ENCODE measurements at regions not wholly inside any gene's neighbourhood (a gene's known extent, or its start where the extent isn't known, plus 50 kb on each side); places are given as distances from the start of the nearest gene placed in this dataset.

DNA sequence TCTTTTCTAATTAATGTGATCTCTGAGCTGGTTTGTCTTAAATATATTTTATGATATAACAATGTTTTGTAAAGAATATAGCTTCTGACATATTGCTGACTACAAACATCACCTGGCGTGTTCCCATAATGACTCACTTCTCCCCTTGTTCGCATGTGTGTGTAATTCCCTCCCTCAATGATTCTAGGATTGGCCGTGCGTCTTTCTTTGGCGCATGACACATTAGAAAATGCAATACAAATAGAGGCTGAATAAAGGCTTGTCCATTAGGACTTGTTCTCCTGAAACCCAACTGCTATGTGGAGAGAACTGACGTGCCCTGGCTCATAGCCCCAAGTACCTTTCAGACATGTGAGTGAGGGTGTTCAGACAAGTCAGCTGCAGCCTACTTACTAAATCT is 159.7 kb upstream of the CDH20 start:
- Histone ChIP-seq H3K9me3 (ENCODE audit: control insufficient read depth, low read length) (peaks cover 6% of the 10 kb centered on the region), H3K27ac (ENCODE audit: low read depth, low read length, severe bottlenecking) (no peak overlapping the region), H3K36me3 (ENCODE audit: control insufficient read depth, insufficient read depth, low read length) (no peaks in the 10 kb centered on the region), H3K4me1 (ENCODE audit: control insufficient read depth, insufficient read depth, low read length, poor library complexity, severe bottlenecking) (no peaks in the 10 kb centered on the region), H3K4me3 (ENCODE audit: extremely low read depth, insufficient read depth, low read length, poor library complexity, severe bottlenecking) (no peak overlapping the region)
- WGBS, 2 experiments (ENCODE audit: insufficient coverage in 2 of 2) = 98 to 100% methylated on average over 1 to 6 of the region's 6 CpGs

DNA sequence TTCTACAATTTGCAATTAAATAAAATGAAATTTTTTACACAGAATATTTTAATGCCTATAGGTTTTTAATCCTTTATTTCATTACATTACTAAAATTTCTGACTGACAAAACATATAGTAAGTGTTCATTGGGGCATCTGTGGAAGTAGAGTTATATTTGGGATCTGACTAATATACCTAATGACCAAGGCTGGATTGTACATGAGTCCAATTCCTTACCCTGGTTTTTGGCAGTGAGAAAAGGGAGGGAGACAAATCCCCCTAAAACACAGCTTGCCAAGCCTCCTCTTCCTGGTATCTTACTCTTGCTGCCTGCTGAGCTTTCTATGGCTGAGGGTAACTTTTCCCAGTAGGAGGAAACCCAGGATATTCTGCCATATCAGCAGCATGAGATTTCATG is 149.4 kb upstream of the CDH20 start:
- Histone ChIP-seq H3K36me3 (ENCODE audit: control insufficient read depth, insufficient read depth, low read length) (no peaks in the 10 kb centered on the region), H3K27ac (ENCODE audit: low read depth, low read length, severe bottlenecking) (no peak overlapping the region), H3K4me1 (ENCODE audit: control insufficient read depth, insufficient read depth, low read length, poor library complexity, severe bottlenecking) (no peaks in the 10 kb centered on the region), H3K4me3 (ENCODE audit: extremely low read depth, insufficient read depth, low read length, poor library complexity, severe bottlenecking) (no peak overlapping the region), H3K9me3 (ENCODE audit: control insufficient read depth, low read length) (no peaks in the 10 kb centered on the region)

DNA sequence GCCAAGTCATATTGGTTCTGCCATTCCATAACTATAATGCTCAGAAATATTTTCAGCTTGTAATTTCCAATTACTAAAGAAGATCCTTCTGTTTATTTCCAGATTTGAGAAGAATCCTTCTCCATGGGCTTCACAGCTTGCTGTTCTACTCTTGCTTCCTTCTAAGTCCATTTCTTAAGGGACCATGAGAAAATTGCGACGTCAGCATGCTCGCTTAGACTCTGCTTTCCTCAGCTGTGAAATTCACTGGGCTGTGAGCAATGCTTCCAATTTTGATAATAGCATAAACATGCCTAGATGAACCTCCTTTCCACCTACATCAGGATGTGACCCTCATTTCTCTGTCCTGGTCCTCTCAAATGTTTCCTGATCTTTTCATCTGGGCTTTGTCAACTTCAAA is 145.3 kb upstream of the CDH20 start:
- Histone ChIP-seq H3K36me3 (ENCODE audit: control insufficient read depth, insufficient read depth, low read length) (no peaks in the 10 kb centered on the region), H3K27ac (ENCODE audit: low read depth, low read length, severe bottlenecking) (no peak overlapping the region), H3K4me3 (ENCODE audit: extremely low read depth, insufficient read depth, low read length, poor library complexity, severe bottlenecking) (no peak overlapping the region), H3K9me3 (ENCODE audit: control insufficient read depth, low read length) (no peaks in the 10 kb centered on the region), H3K4me1 (ENCODE audit: control insufficient read depth, insufficient read depth, low read length, poor library complexity, severe bottlenecking) (no peaks in the 10 kb centered on the region)
- 93 to 95% methylated on average over 3 of the region's 3 CpGs for WGBS, 2 experiments (ENCODE audit: insufficient coverage in 2 of 2)

DNA sequence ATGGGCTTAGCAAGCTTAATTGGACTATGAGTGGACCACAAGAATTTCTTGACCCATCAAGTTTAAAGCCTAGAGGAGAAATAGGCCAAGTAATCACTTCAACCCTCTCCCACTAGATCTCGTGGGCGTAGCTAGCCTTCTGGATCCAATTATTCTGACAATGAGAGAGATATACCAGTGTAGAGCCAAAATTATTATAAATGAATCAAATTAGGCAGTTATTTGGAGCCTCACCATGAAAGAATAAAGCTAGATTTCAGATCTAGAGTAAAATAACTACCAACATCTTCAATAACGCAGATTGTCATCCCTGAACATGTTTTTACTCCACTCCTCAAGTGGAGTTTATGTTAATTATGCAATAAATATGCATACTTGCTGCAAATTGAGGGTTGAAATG is 143.9 kb upstream of the CDH20 start:
- no CpG with 5 or more reads among the region's 3 CpGs for WGBS, 2 experiments (ENCODE audit: insufficient coverage in 2 of 2)
- Histone ChIP-seq H3K4me1 (ENCODE audit: control insufficient read depth, insufficient read depth, low read length, poor library complexity, severe bottlenecking) (no peaks in the 10 kb centered on the region), H3K4me3 (ENCODE audit: extremely low read depth, insufficient read depth, low read length, poor library complexity, severe bottlenecking) (no peak overlapping the region), H3K9me3 (ENCODE audit: control insufficient read depth, low read length) (no peaks in the 10 kb centered on the region), H3K27ac (ENCODE audit: low read depth, low read length, severe bottlenecking) (no peak overlapping the region), H3K36me3 (ENCODE audit: control insufficient read depth, insufficient read depth, low read length) (no peaks in the 10 kb centered on the region)

DNA sequence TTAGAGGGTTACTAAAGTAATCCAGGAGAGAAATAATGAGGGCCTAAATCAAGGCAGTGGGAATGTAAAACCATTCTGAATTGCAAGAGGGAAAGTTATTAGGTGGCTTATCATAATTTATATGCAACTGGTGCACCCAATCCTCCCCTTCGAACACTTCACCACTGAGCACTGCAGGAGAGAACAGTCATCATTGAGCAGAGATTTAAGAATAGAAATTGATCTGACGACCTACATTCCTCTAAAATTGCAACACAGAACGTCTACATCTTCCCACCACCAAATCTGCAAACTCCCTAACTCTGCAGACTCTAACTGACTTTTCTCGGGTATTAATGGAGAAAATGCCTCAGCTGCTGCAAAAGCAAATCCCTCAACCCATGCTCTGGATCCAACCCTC is 138.5 kb upstream of the CDH20 start:
- Histone ChIP-seq H3K4me3 (ENCODE audit: extremely low read depth, insufficient read depth, low read length, poor library complexity, severe bottlenecking) (no peak overlapping the region), H3K27ac (ENCODE audit: low read depth, low read length, severe bottlenecking) (no peak overlapping the region), H3K9me3 (ENCODE audit: control insufficient read depth, low read length) (no peaks in the 10 kb centered on the region), H3K4me1 (ENCODE audit: control insufficient read depth, insufficient read depth, low read length, poor library complexity, severe bottlenecking) (peaks cover 3% of the 10 kb centered on the region), H3K36me3 (ENCODE audit: control insufficient read depth, insufficient read depth, low read length) (no peaks in the 10 kb centered on the region)
- 80 to 87% methylated on average over 3 to 4 of the region's 4 CpGs for WGBS, 2 experiments (ENCODE audit: insufficient coverage in 2 of 2)

DNA sequence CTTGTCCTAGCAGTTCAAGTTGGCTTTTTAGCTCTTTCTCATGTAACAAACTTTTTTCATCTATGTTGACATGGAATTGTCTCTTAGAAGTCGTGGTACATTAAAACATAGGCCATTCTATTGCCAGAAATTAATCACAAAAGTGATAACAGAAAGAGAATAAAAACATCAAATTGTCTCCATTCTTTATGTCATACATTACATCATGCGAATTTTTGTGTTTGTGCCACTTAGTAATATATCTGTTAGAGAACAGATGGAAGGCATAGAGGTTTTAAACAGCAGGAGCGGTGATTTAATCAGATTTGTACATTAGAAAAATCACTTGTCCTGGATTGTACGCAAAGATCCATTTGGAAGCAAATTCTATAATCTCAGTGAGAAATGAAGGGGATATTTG is 136.5 kb upstream of the CDH20 start:
- H3K27ac ChIP-seq (ENCODE audit: low read depth, low read length, severe bottlenecking) = no peak overlapping the region
- no peaks in the 10 kb centered on the region for H3K36me3 ChIP-seq (ENCODE audit: control insufficient read depth, insufficient read depth, low read length)
- peaks cover 3% of the 10 kb centered on the region for H3K4me1 ChIP-seq (ENCODE audit: control insufficient read depth, insufficient read depth, low read length, poor library complexity, severe bottlenecking)
- 63 to 80% methylated on average over 1 to 2 of the region's 4 CpGs for WGBS, 2 experiments (ENCODE audit: insufficient coverage in 2 of 2)
- H3K9me3 ChIP-seq (ENCODE audit: control insufficient read depth, low read length) = no peaks in the 10 kb centered on the region
- no peak overlapping the region for H3K4me3 ChIP-seq (ENCODE audit: extremely low read depth, insufficient read depth, low read length, poor library complexity, severe bottlenecking)

DNA sequence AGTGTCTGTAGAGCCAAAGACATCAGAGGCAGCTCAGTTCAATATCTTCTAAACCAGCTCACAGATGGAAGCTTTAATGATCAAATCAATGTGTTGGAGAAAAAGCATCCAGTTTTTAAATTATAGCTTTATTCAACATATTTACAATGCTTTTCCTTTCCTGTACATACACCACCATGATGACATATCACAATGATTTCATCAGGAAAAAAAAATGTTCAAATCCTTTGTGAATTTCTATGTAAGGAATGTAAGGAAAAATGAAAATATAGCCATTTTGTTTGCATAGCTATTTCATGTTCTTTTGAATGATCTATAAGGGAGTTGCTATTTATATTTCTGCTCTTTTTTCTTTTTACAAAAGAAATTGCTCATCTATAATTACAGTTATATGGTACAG is 134.7 kb upstream of the CDH20 start:
- Histone ChIP-seq H3K4me1 (ENCODE audit: control insufficient read depth, insufficient read depth, low read length, poor library complexity, severe bottlenecking) (peaks cover 3% of the 10 kb centered on the region), H3K36me3 (ENCODE audit: control insufficient read depth, insufficient read depth, low read length) (no peaks in the 10 kb centered on the region), H3K4me3 (ENCODE audit: extremely low read depth, insufficient read depth, low read length, poor library complexity, severe bottlenecking) (no peak overlapping the region), H3K9me3 (ENCODE audit: control insufficient read depth, low read length) (no peaks in the 10 kb centered on the region), H3K27ac (ENCODE audit: low read depth, low read length, severe bottlenecking) (no peak overlapping the region)

DNA sequence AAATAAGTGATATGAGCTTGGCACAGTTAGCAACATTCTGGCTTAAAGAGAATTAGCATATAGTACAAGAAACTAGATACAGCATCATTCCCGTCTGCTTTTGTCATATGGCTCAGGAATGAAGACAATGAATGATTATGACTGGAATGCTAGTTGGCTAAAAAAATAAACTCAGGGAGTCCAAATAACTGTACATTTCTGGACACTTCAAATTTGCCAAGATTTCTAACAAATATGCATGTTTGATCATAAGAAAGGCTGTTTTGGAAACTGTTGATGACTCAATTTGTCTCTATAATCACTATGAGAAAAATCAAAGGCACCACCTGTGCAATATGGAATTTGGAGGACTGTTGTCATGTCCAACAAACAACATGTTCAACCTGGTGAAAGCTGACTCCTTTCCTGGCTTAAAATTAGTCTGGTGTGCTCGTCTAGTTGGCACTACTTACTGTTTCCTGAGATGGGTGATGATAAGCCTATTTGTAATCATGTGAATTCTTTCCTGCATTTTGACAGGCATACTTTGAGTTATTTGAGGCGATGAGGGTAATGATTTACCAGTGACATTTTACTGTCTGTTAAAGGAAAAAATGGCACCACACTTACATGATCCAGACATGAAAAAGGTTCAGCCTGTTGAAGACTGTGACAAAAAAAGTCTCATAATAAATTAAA is 133.9 kb upstream of the CDH20 start:
- H3K27ac ChIP-seq (ENCODE audit: low read depth, low read length, severe bottlenecking) = no peak overlapping the region
- H3K4me1 ChIP-seq (ENCODE audit: control insufficient read depth, insufficient read depth, low read length, poor library complexity, severe bottlenecking) = peaks cover 3% of the 10 kb centered on the region
- H3K9me3 ChIP-seq (ENCODE audit: control insufficient read depth, low read length) = no peaks in the 10 kb centered on the region
- no peaks in the 10 kb centered on the region for H3K36me3 ChIP-seq (ENCODE audit: control insufficient read depth, insufficient read depth, low read length)
- no peak overlapping the region for H3K4me3 ChIP-seq (ENCODE audit: extremely low read depth, insufficient read depth, low read length, poor library complexity, severe bottlenecking)
- WGBS, 2 experiments (ENCODE audit: insufficient coverage in 2 of 2) = 83% methylated on average over 1 of the region's 3 CpGs; no CpG with 5 or more reads in 1 of the 2 experiments

DNA sequence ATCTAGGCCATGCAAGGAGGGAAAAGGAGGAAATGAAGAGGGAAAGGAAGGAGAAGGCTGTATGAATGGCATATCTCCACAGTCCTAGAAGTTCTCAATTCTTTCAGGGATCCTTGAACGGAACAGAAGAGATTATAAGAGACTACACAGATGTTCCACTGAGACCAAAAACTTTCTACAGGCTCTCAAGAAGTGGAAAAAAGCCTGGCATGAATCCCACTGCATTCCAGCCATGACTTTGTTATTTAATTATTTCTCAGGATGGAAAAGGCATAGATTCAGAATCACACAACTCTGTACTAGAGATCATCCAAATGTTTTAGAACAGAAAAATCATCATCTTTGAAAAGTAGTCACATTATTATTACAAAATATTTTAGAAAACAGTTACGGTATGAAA is 131.7 kb upstream of the CDH20 start:
- no peaks in the 10 kb centered on the region for H3K36me3 ChIP-seq (ENCODE audit: control insufficient read depth, insufficient read depth, low read length)
- WGBS, 2 experiments (ENCODE audit: insufficient coverage in 2 of 2) = 88 to 100% methylated on average over 1 of the region's 2 CpGs
- no peaks in the 10 kb centered on the region for H3K9me3 ChIP-seq (ENCODE audit: control insufficient read depth, low read length)
- H3K27ac ChIP-seq (ENCODE audit: low read depth, low read length, severe bottlenecking) = no peak overlapping the region
- no peak overlapping the region for H3K4me3 ChIP-seq (ENCODE audit: extremely low read depth, insufficient read depth, low read length, poor library complexity, severe bottlenecking)
- peaks cover 3% of the 10 kb centered on the region for H3K4me1 ChIP-seq (ENCODE audit: control insufficient read depth, insufficient read depth, low read length, poor library complexity, severe bottlenecking)

DNA sequence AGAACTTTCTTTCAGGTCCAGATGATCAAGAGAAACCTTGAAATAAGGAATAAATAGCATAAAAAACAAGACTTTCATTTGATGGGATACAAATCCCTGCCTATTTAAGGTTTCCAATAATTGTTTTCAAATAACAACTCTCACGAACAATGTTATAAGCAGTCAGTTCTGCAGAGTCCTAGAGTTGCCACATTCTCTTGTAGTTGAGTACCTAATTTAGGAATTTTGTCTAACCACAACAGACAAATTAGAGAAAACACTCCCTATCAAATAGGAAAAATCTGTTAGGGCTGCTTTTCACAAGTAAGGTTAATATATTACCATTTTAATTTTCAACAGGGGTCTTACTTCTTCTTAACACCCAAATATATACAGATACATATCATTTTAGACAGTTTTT is 130.1 kb upstream of the CDH20 start:
- no peaks in the 10 kb centered on the region for H3K9me3 ChIP-seq (ENCODE audit: control insufficient read depth, low read length)
- H3K4me3 ChIP-seq (ENCODE audit: extremely low read depth, insufficient read depth, low read length, poor library complexity, severe bottlenecking) = no peak overlapping the region
- no peaks in the 10 kb centered on the region for H3K36me3 ChIP-seq (ENCODE audit: control insufficient read depth, insufficient read depth, low read length)
- peaks cover 3% of the 10 kb centered on the region for H3K4me1 ChIP-seq (ENCODE audit: control insufficient read depth, insufficient read depth, low read length, poor library complexity, severe bottlenecking)
- WGBS, 2 experiments (ENCODE audit: insufficient coverage in 2 of 2) = no CpG with 5 or more reads among the region's 1 CpG
- H3K27ac ChIP-seq (ENCODE audit: low read depth, low read length, severe bottlenecking) = no peak overlapping the region

DNA sequence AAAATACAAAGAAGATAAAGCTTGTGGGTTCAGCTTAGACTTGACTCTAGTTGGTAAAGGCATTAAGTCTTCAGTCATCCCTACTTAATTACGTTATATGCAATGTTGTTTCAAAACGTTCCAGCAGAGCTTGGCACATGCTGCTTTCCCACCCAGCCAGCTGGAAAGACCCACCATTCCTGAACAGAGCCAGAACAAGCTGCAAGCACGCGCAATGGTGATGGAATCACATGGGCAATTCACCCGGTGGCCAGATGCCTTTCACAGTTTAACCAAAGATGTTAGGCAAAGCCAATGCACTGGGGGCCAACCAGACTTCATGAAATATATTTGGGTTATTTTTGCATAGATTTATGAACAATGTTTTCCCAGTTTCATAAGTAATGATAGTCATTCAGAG is 123.4 kb upstream of the CDH20 start:
- H3K4me3 ChIP-seq (ENCODE audit: extremely low read depth, insufficient read depth, low read length, poor library complexity, severe bottlenecking) = no peak overlapping the region
- WGBS, 2 experiments (ENCODE audit: insufficient coverage in 2 of 2) = 91 to 95% methylated on average over 4 to 5 of the region's 5 CpGs
- H3K9me3 ChIP-seq (ENCODE audit: control insufficient read depth, low read length) = no peaks in the 10 kb centered on the region
- no peak overlapping the region for H3K27ac ChIP-seq (ENCODE audit: low read depth, low read length, severe bottlenecking)
- no peaks in the 10 kb centered on the region for H3K4me1 ChIP-seq (ENCODE audit: control insufficient read depth, insufficient read depth, low read length, poor library complexity, severe bottlenecking)
- no peaks in the 10 kb centered on the region for H3K36me3 ChIP-seq (ENCODE audit: control insufficient read depth, insufficient read depth, low read length)
